GM12878 (cell line): ENCODE measurements at regions not wholly inside any gene's neighbourhood (a gene's known extent, or its start where the extent isn't known, plus 50 kb on each side); places are given as distances from the start of the nearest gene placed in this dataset.

Experiments
- CBFB ChIP-seq: IDR thresholded peaks from 2 replicates; pipeline ENCODE4 v1.6.1; 2016; ENCODE audit warnings: antibody characterized with exemption, low read depth
- EZH2 ChIP-seq: IDR thresholded peaks from 2 replicates; pipeline ENCODE4 v1.6.1; 2012; ENCODE audit warnings: low read depth, mild to moderate bottlenecking, control low read depth, inconsistent platforms, low read length, borderline replicate concordance; ENCODE audit not compliant: control insufficient read depth
- HDAC2 ChIP-seq: fragments of 200-600 bp; sonication (generic); IDR thresholded peaks from 2 replicates; pipeline ENCODE4 v1.6.1; 2017
- MAX ChIP-seq: IDR thresholded peaks from 2 replicates; pipeline ENCODE4 v1.6.1; 2012; ENCODE audit warnings: low read depth, low read length, improper control_type of control experiment
- NFXL1 ChIP-seq: fragments of 450-650 bp; IDR thresholded peaks from 2 replicates; pipeline ENCODE4 v1.6.1; 2017; ENCODE audit warnings: antibody characterized with exemption, mild to moderate bottlenecking, borderline replicate concordance
- POLR2AphosphoS2 ChIP-seq: IDR thresholded peaks from 2 replicates; pipeline ENCODE4 v1.6.1; 2011; ENCODE audit warnings: low read depth, mild to moderate bottlenecking, low read length, improper control_type of control experiment, moderate library complexity
- RAD21 ChIP-seq: IDR thresholded peaks from 2 replicates; pipeline ENCODE4 v1.6.1; 2011; ENCODE audit warnings: mild to moderate bottlenecking, low read depth, low read length, moderate library complexity; ENCODE audit not compliant: insufficient read depth
- RFX5 ChIP-seq: IDR thresholded peaks from 2 replicates; pipeline ENCODE4 v1.6.1; 2011; ENCODE audit warnings: low read depth, low read length, improper control_type of control experiment
- SMC3 ChIP-seq: IDR thresholded peaks from 2 replicates; pipeline ENCODE4 v1.6.1; 2011; ENCODE audit warnings: low read length, improper control_type of control experiment, borderline replicate concordance
- WRNIP1 ChIP-seq: IDR thresholded peaks from 2 replicates; pipeline ENCODE4 v1.6.1; 2011; ENCODE audit warnings: low read depth, low read length, improper control_type of control experiment, borderline replicate concordance
- YY1 ChIP-seq: IDR thresholded peaks from 2 replicates; pipeline ENCODE4 v1.6.1; 2011; ENCODE audit warnings: low read depth, mild to moderate bottlenecking, low read length
- ZNF384 ChIP-seq: IDR thresholded peaks from 2 replicates; pipeline ENCODE4 v1.6.1; 2012; ENCODE audit warnings: low read depth, mild to moderate bottlenecking, low read length, improper control_type of control experiment, borderline replicate concordance

- TF ChIP-seq WRNIP1 (no peak), POLR2AphosphoS2 (no peak), EZH2 (no peak), CBFB (no peak), YY1 (no peak), ZNF384 (no peak), MAX (no peak), RAD21 (no peak), SMC3 (no peak), RFX5 (no peak), NFXL1 (no peak), HDAC2 (no peak)
These were observed 1110.6 kb downstream of the SLC6A15 start for GRCh38 chr12:83801972-83802371.
